Epidermal melanocyte (primary cell): ENCODE measurements at regions not wholly inside any gene's neighbourhood (a gene's known extent, or its start where the extent isn't known, plus 50 kb on each side); places are given as distances from the start of the nearest gene placed in this dataset.

Source experiments
- DNase-seq: peaks from one replicate; pipeline ENCODE4 v3.0.0; 2011; ENCODE audit warnings: low spot score; ENCODE audit not compliant: insufficient read length

GRCh38 chr1:173421286-173421685 is 55.8 kb upstream of the PRDX6 start:
- DNase-seq: no peak

- no peak for DNase-seq
Measured at GRCh38 chr1:173421789-173422188, 55.3 kb upstream of the PRDX6 start.

GRCh38 chr1:173422456-173422976 is 54.6 kb upstream of the PRDX6 start:
- no peak for DNase-seq

GRCh38 chr1:173423291-173423690 is 53.8 kb upstream of the PRDX6 start:
- no peak for DNase-seq

GRCh38 chr1:173424143-173424542 is 53.0 kb upstream of the PRDX6 start:
- no peak for DNase-seq

- no peak for DNase-seq
Measured at GRCh38 chr1:173424782-173425407, 52.2 kb upstream of the PRDX6 start.

- no peak for DNase-seq
Measured at GRCh38 chr1:173426057-173426456, 51.1 kb upstream of the PRDX6 start.

GRCh38 chr1:173427146-173428054 is 49.7 kb upstream of the PRDX6 start:
- DNase-seq: no peak
